HG02884 (cell line): ENCODE measurements at regions not wholly inside any gene's neighbourhood (a gene's known extent, or its start where the extent isn't known, plus 50 kb on each side); places are given as distances from the start of the nearest gene placed in this dataset.
A peak's percentile ranks its signal among the peaks of the same experiment; 100 is the strongest.
"Not testable (repeated sequence)": the region's sequence is repeated elsewhere in the genome, so short reads cannot be mapped to it uniquely, and the experiment has no call there.

Experiments used
- ATAC-seq: cut with Tn5 transposase; IDR thresholded peaks from one replicate; pipeline ENCODE4 v1.9.1; 2021; ENCODE audit warnings: mild to moderate bottlenecking, moderate library complexity; ENCODE audit not compliant: unreplicated experiment

DNA sequence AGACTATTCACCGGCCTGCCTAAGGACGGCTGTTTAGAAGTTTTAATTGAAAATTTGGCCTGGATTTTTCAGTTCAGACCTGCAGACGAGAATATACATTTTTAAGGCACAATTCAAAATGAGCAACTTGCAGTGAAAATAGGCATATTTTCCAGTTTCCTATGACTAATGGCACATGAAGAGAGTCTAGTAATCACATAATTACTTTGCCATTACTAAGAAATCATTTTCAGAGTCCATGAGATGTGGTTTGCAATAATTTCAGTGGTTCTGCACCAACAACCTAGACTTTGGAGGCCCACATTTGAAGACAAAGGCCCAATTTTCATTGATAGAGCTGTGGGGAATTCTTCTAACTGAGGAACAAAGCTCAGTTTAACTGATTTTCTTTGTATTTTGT lies 205.3 kb downstream of the SOX2 start:
- no peak for ATAC-seq

GRCh38 chr3:181919375-181919774 lies 207.7 kb downstream of the SOX2 start:
- no peak for ATAC-seq

GRCh38 chr3:181920409-181920808 lies 208.7 kb downstream of the SOX2 start:
- ATAC-seq, result no peak

DNA sequence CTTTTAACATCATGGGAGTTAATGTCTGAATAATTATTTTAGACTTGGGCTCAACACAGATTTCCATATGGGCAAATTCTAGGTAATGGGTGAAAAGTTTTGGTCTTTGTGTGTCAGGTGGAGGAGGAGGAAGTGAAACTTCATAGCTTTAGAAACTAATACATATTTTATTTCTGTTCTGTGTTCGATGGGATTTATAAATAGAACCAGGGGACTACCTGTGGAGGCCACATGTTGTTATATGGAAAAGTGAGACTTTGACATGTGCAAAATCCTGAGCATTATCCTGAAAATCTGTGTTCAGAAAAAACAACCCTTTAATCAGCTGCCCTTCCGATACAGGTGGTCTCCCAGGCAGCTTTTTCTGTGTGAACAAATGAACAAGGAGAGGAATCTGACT lies 209.5 kb downstream of the SOX2 start:
- ATAC-seq, result peak; percentile 90

GRCh38 chr3:181925841-181926240 lies 214.1 kb downstream of the SOX2 start:
- not testable (repeated sequence) for ATAC-seq

GRCh38 chr3:181929501-181929900 lies 217.8 kb downstream of the SOX2 start:
- no peak for ATAC-seq

- peak; percentile 50 for ATAC-seq
Measured at GRCh38 chr3:181930105-181930504, 218.4 kb downstream of the SOX2 start.

GRCh38 chr3:181932039-181932438 lies 220.3 kb downstream of the SOX2 start:
- peak; percentile 62 for ATAC-seq

GRCh38 chr3:181933052-181933618 lies 221.4 kb downstream of the SOX2 start:
- ATAC-seq, result peak; percentile 38

DNA sequence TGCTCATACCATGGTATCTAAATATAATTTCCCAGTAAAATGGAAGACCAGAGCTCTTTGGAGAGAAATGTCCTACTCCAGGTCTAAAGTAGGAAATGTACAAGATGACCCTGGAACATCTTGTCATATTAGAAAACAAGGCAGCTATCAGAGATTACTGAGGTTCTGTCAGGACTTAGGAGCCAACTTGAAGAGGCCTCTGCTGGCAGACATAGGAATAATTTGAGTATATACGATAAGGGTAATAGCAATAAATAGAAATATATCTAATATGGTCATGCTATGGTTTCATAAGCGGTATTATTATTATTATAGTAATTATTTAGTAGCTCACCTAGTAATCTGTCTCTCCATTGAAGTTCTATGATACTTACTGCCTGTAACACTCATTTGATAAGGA lies 224.2 kb downstream of the SOX2 start:
- ATAC-seq, result no peak

DNA sequence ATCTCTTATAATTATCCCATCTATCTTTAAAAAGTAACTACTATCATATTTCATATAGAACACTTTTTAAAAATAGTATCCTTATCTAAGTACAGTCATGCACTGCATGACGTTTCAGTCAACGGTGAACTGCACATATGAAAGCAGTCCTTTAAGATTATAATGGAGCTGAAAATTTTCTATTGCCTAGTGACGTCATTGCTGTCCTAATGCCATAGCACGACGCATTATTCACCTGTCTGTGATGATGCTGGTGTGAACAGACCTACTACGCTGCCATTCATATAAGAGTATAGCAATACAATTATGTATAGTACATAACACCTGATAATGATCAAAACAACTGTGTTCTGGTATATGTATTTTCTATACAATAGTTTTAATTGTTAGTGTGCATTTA lies 225.0 kb downstream of the SOX2 start:
- no peak for ATAC-seq

GRCh38 chr3:181938580-181938979 lies 226.9 kb downstream of the SOX2 start:
- ATAC-seq, result not testable (repeated sequence)

GRCh38 chr3:181940703-181941102 lies 229.0 kb downstream of the SOX2 start:
- ATAC-seq, result no peak

GRCh38 chr3:181941250-181941649 lies 229.5 kb downstream of the SOX2 start:
- ATAC-seq, result peak; percentile 86

- ATAC-seq, result no peak
Measured at GRCh38 chr3:181943285-181943684, 231.6 kb downstream of the SOX2 start.

DNA sequence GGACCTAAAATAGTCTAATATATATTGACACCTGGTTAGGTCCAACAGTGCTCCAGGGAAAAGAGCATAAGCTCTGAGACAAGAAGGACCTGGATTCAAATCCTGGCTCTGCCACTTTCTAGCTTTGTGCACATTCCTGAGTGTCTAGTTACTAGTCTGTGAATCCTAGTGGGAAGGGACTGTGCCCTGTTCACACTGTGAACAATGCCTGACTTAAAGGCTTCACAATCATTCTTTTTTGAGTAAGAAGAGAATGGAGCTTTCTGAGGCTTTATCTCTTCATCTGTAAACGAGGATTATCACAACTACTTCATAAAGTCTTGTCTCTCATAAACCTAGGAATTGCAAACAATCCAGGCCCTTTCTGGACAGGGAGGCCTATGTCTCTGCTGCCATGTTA lies 235.9 kb downstream of the SOX2 start:
- no peak for ATAC-seq

GRCh38 chr3:181948286-181948685 lies 236.6 kb downstream of the SOX2 start:
- no peak for ATAC-seq

DNA sequence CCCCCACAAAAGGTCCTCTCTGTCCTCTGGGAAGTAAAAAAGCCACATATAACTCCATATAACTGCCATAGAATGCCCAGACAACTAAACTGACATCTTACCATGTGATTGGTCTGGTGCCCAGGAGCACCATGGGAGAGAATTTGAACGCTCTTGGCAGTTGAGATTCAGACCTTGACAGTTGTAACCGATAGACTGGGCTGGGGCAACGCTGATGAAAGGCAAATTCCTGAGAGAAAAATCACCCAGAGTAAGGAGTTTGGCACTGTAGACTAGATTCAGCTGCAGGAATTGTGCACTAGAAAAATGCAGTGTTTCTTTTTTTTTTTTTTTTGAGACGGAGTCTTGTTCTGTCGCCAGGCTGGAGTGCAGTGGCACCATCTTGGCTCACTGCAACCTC lies 240.5 kb downstream of the SOX2 start:
- ATAC-seq, result no peak

DNA sequence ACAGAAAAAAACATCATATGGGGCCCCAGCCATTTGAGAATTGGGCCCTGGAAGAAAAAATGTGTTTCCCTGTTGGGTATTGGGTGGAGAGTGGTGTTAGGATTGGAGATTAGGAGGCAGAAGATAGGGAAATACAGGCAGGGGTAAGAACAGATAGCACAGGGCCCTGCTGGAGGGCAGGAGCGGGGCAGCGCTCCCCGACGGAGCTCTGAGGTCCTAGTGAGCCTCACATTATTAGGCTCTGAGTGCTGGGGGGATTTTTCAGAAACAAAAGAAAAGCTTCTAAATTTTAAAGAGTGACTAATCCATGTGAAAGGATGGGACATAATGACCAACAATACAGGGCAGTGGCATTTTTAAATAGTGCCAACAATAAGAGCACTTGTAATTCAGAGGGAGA lies 241.2 kb downstream of the SOX2 start:
- no peak for ATAC-seq

DNA sequence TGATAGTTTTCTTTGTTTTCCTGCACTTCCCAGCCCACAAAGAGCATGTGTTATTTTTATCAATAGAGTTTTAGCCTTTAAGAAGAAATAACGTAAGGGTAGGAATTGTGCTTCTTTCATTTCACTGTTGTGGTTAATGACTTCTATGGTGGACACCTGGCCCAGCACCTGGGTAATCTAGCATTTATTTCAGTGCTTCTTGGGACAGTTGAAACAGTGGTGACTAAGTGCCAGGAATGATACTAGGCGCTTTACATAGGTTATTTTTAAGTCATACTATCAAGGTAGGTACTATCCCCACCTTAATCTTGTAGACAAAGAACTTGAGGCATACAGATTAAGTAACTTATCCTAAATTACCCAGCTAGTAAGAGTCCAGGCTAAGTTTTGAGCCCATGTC lies 243.8 kb downstream of the SOX2 start:
- ATAC-seq, result no peak

- ATAC-seq, result no peak
Measured at GRCh38 chr3:181956122-181956521, 244.4 kb downstream of the SOX2 start.

DNA sequence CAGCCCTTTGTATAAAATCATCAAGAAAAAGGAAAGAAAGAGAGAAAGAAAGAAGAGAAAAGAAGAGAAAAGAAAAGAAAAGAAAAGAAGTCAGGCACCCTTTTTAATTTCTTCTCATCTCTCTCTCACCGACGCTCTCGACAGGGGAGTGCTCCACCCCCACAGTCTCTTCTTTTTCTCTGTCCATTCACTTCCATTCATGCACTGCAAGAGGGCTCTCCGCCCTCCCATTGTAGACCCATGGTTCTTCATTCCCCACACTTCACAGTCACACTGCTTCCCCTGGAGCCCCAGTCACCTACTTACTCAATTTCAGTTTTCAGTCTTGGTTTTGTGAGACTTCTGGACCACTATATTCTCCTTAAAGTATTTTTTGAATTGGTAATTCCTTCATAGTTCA lies 254.7 kb downstream of the SOX2 start:
- ATAC-seq, result no peak

- no peak for ATAC-seq
Measured at GRCh38 chr3:181969925-181970324, 258.2 kb downstream of the SOX2 start.

GRCh38 chr3:181971424-181971823 lies 259.7 kb downstream of the SOX2 start:
- no peak for ATAC-seq
